Small intestine (tissue), 7 donors: ENCODE measurements at regions not wholly inside any gene's neighbourhood (a gene's known extent, or its start where the extent isn't known, plus 50 kb on each side); places are given as distances from the start of the nearest gene placed in this dataset.

ENCODE experiments used
- DNase-seq, 2 donors: peaks; one replicate each; pipeline versions ENCODE4 v3.0.0 to v3.0.0-alpha.2; 2013
- FAIRE-seq: peaks from 2 replicates; lab custom pipeline; 2012; peaks lifted over from hg19 to GRCh38; lab: Jason Lieb, UNC
- H3K27ac ChIP-seq, 3 donors: one replicate each; pipeline ENCODE4 v1.5.1; 2013; ENCODE audit warnings: low read length in 2 of 3, mild to moderate bottlenecking in 2 of 3, control low read depth in 1 of 3, inconsistent platforms in 1 of 3, low read depth in 1 of 3, moderate library complexity in 1 of 3
- H3K27me3 ChIP-seq, 3 donors: one replicate each; pipeline ENCODE4 v1.6.1; 2013; ENCODE audit warnings: low read length in 3 of 3, inconsistent platforms in 1 of 3; ENCODE audit not compliant: control insufficient read depth in 3 of 3, insufficient read depth in 3 of 3
- H3K36me3 ChIP-seq, 3 donors: one replicate each; pipeline ENCODE4 v1.6.1; 2013; ENCODE audit warnings: low read length in 3 of 3, inconsistent platforms in 1 of 3, low read depth in 1 of 3, mild to moderate bottlenecking in 1 of 3, moderate library complexity in 1 of 3; ENCODE audit not compliant: control insufficient read depth in 3 of 3, insufficient read depth in 2 of 3
- H3K4me1 ChIP-seq, 3 donors: one replicate each; pipeline ENCODE4 v1.6.1; 2013; ENCODE audit warnings: low read length in 2 of 3, inconsistent platforms in 1 of 3, low read depth in 1 of 3, mild to moderate bottlenecking in 1 of 3, moderate library complexity in 1 of 3; ENCODE audit not compliant: control insufficient read depth in 3 of 3, insufficient read depth in 2 of 3
- H3K4me3 ChIP-seq, 3 donors: one replicate each; pipeline ENCODE4 v1.5.1; 2013; ENCODE audit warnings: low read length in 3 of 3, control low read depth in 1 of 3, inconsistent platforms in 1 of 3, low read depth in 1 of 3, mild to moderate bottlenecking in 1 of 3, moderate library complexity in 1 of 3
- H3K9me3 ChIP-seq, 2 donors: one replicate each; pipeline ENCODE4 v1.6.1; 2013; ENCODE audit warnings: low read depth in 1 of 2, low read length in 1 of 2; ENCODE audit not compliant: control insufficient read depth in 2 of 2, insufficient read depth in 1 of 2
- WGBS, 3 donors: extraction: QIAGEN DNeasy Blood & Tissue Kit; methylation state at CpG; one replicate each; pipeline ENCODE4 v1.1.7; 2013; 5-methylcytosine and 5-hydroxymethylcytosine counted together
- donor health status: healthy with polysubstance abuse.
- donor health status: control.
- donor health status: control.
- donor health status: Bipolar disorder and iron deficiency.
- donor health status: healthy.

- Histone ChIP-seq H3K4me1 (peaks cover 0 to 3% (median 0%) of the 10 kb centered on the region in 3 donors), H3K36me3 (no peaks in the 10 kb centered on the region), H3K27me3 (no peaks in the 10 kb centered on the region), H3K27ac (no peak overlapping the region), H3K9me3 (peaks cover 0 to 5% of the 10 kb centered on the region in 2 donors), H3K4me3 (no peak overlapping the region)
- DNase-seq (no peak), FAIRE-seq (no peak)
- 60 to 70% (median 66%) methylated on average over 4 of the region's 4 CpGs for WGBS, 3 donors
Observed at GRCh38 chr13:34017231-34017630, 199.3 kb downstream of the RFC3 start.

GRCh38 chr13:34019870-34020269, 201.9 kb downstream of the RFC3 start:
- FAIRE-seq (no peak), DNase-seq (peak; percentile 81 to 83)
- H3K4me1 ChIP-seq, result peaks cover 0 to 3% (median 0%) of the 10 kb centered on the region in 3 donors
- no peaks in the 10 kb centered on the region for H3K27me3 ChIP-seq
- no peaks in the 10 kb centered on the region for H3K36me3 ChIP-seq
- H3K9me3 ChIP-seq, result peaks cover 0 to 5% of the 10 kb centered on the region in 2 donors
- no peak overlapping the region for H3K4me3 ChIP-seq
- WGBS, 3 donors, result 13 to 47% (median 27%) methylated on average over 6 of the region's 6 CpGs
- H3K27ac ChIP-seq, result peak overlapping the region in 1 of 3 donors; percentile 39

- FAIRE-seq, result no peak
- WGBS, 3 donors, result 36 to 68% (median 58%) methylated on average over 3 of the region's 3 CpGs
Observed at GRCh38 chr13:34020388-34020787, 202.4 kb downstream of the RFC3 start.

GRCh38 chr13:34021619-34022018, 203.7 kb downstream of the RFC3 start:
- DNase-seq, result no peak
- FAIRE-seq, result no peak
- no peak overlapping the region for H3K4me3 ChIP-seq
- peaks cover 0 to 5% of the 10 kb centered on the region in 2 donors for H3K9me3 ChIP-seq
- no peak overlapping the region for H3K27ac ChIP-seq
- H3K27me3 ChIP-seq, result no peaks in the 10 kb centered on the region
- H3K4me1 ChIP-seq, result peaks cover 0 to 3% (median 0%) of the 10 kb centered on the region in 3 donors
- no peaks in the 10 kb centered on the region for H3K36me3 ChIP-seq

More at GRCh38 chr13:34020388-34020787, 202.4 kb downstream of the RFC3 start:
- H3K36me3 ChIP-seq, result no peaks in the 10 kb centered on the region
- no peaks in the 10 kb centered on the region for H3K27me3 ChIP-seq
- peaks cover 0 to 3% (median 0%) of the 10 kb centered on the region in 3 donors for H3K4me1 ChIP-seq
- H3K9me3 ChIP-seq, result peaks cover 0 to 5% of the 10 kb centered on the region in 2 donors
- H3K27ac ChIP-seq, result no peak overlapping the region
- H3K4me3 ChIP-seq, result no peak overlapping the region
- peak in 1 of 2 donors; percentile 3 for DNase-seq

GRCh38 chr13:34025746-34026145, 207.8 kb downstream of the RFC3 start:
- Histone ChIP-seq H3K4me1 (no peaks in the 10 kb centered on the region), H3K27ac (no peak overlapping the region), H3K27me3 (no peaks in the 10 kb centered on the region), H3K4me3 (no peak overlapping the region), H3K36me3 (no peaks in the 10 kb centered on the region), H3K9me3 (peaks cover 0 to 5% of the 10 kb centered on the region in 2 donors)
- 14 to 31% (median 24%) methylated on average over 1 of the region's 1 CpG for WGBS, 3 donors
- no peak for DNase-seq
- FAIRE-seq, result no peak

GRCh38 chr13:34026308-34026707, 208.4 kb downstream of the RFC3 start:
- no peaks in the 10 kb centered on the region for H3K4me1 ChIP-seq
- no peak for FAIRE-seq
- H3K27ac ChIP-seq, result no peak overlapping the region
- no peaks in the 10 kb centered on the region for H3K36me3 ChIP-seq
- no peak for DNase-seq
- no peak overlapping the region for H3K4me3 ChIP-seq
- H3K27me3 ChIP-seq, result no peaks in the 10 kb centered on the region
- H3K9me3 ChIP-seq, result peaks cover 0 to 4% of the 10 kb centered on the region in 2 donors

- 77 to 89% (median 83%) methylated on average over 5 of the region's 5 CpGs for WGBS, 3 donors
- H3K36me3 ChIP-seq, result no peaks in the 10 kb centered on the region
- no peak for FAIRE-seq
Observed at GRCh38 chr13:34028496-34029442, 210.8 kb downstream of the RFC3 start.

GRCh38 chr13:34030782-34031181, 212.8 kb downstream of the RFC3 start:
- no peak for DNase-seq
- no peak overlapping the region for H3K4me3 ChIP-seq

More at GRCh38 chr13:34028496-34029442, 210.8 kb downstream of the RFC3 start:
- Histone ChIP-seq H3K9me3 (no peaks in the 10 kb centered on the region), H3K4me3 (no peak overlapping the region), H3K4me1 (no peaks in the 10 kb centered on the region), H3K27me3 (no peaks in the 10 kb centered on the region), H3K27ac (no peak overlapping the region)
- no peak for DNase-seq

More at GRCh38 chr13:34030782-34031181, 212.8 kb downstream of the RFC3 start:
- Histone ChIP-seq H3K9me3 (no peaks in the 10 kb centered on the region), H3K4me1 (no peaks in the 10 kb centered on the region), H3K27me3 (no peaks in the 10 kb centered on the region), H3K36me3 (no peaks in the 10 kb centered on the region), H3K27ac (no peak overlapping the region)
- FAIRE-seq, result no peak
